OCI-LY3 (cell line): ENCODE measurements at regions not wholly inside any gene's neighbourhood (a gene's known extent, or its start where the extent isn't known, plus 50 kb on each side); places are given as distances from the start of the nearest gene placed in this dataset.

Experiments
- EZH2phosphoT487 ChIP-seq: fragments of 200-600 bp; shearing (Covaris generic); IDR thresholded peaks from 2 replicates; pipeline ENCODE4 v1.6.1; 2018; ENCODE audit warnings: antibody characterized with exemption, mixed run types, low read depth
- TF ChIP-seq, protein P1 (sequence below): fragments of 200-600, 300-600 bp; sonication (generic); IDR thresholded peaks from 2 replicates; pipeline ENCODE4 v1.5.1; 2014; ENCODE audit warnings: antibody characterized with exemption, low read length, low read depth

DNA sequence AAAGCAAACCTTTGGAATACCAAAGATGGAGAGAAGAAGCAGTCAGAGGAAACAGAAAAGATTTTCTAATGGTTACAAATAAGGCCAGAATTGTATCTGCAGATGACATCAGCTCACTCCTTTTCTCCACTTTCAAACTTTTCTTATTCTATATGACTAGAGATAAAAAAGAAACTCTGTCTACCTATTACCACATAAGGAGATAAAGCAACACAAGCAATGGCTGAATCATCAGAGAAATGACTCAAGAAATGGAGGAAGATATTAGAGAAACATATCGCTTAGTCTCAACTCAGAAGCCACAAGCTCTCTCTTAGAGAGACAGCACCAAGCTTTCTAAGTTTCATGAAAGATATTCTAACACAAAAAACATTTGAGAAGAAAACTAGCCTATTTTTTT, 784.0 kb downstream of the ZPLD1 start:
- TF ChIP-seq, protein P1, sequence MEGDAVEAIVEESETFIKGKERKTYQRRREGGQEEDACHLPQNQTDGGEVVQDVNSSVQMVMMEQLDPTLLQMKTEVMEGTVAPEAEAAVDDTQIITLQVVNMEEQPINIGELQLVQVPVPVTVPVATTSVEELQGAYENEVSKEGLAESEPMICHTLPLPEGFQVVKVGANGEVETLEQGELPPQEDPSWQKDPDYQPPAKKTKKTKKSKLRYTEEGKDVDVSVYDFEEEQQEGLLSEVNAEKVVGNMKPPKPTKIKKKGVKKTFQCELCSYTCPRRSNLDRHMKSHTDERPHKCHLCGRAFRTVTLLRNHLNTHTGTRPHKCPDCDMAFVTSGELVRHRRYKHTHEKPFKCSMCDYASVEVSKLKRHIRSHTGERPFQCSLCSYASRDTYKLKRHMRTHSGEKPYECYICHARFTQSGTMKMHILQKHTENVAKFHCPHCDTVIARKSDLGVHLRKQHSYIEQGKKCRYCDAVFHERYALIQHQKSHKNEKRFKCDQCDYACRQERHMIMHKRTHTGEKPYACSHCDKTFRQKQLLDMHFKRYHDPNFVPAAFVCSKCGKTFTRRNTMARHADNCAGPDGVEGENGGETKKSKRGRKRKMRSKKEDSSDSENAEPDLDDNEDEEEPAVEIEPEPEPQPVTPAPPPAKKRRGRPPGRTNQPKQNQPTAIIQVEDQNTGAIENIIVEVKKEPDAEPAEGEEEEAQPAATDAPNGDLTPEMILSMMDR = no peak
- TF ChIP-seq EZH2phosphoT487 = no peak
